ENCODE measurements at regions not wholly inside any gene's neighbourhood (a gene's known extent, or its start where the extent isn't known, plus 50 kb on each side); places are given as distances from the start of the nearest gene placed in this dataset.
A peak's percentile ranks its signal among the peaks of the same experiment; 100 is the strongest.
"Not testable (repeated sequence)": the region's sequence is repeated elsewhere in the genome, so short reads cannot be mapped to it uniquely, and the experiment has no call there.

DNA sequence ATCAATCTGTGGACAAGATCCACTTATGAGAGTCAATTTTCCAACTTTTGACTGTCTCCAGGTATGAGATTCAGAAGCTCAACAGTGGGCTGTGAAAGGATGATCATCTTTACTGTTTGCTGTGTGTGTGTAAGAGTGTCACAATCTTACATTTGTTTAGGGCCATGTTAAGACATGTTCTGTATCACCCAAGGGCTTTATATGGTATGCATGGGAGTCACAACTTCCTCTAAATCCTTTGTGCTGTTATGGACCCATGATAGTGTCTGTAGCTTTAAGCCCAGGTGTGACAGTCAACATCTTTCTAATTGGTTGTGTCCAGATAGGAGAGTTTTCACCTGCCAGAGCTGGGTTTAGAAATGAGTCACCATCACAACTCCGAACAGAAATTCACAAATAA is 70.2 kb downstream of the ZNF726 start:
- H3K4me1 ChIP-seq (ENCODE audit: insufficient read depth, low read length); DNase-seq; H3K27me3 ChIP-seq (ENCODE audit: control insufficient read depth in 1 of 2, insufficient read depth in 2 of 2, low read length in 2 of 2); H3K27ac ChIP-seq (ENCODE audit: low read depth in 1 of 2, low read length in 2 of 2); CTCF ChIA-PET; H3K27me3 Mint-ChIP-seq; H3K27ac Mint-ChIP-seq; H3K9me3 ChIP-seq (ENCODE audit: control insufficient read depth in 1 of 2, insufficient read depth in 1 of 2, low read length in 2 of 2); intact Hi-C loops (cut with DNase I, micrococcal nuclease); H3K36me3 Mint-ChIP-seq (ENCODE audit: low read depth); POLR2A ChIA-PET; ATAC-seq (ENCODE audit: poor library complexity); H3K4me3 ChIP-seq (ENCODE audit: low read length); H3K4me1 Mint-ChIP-seq (ENCODE audit: low read depth); H3K9me3 Mint-ChIP-seq; H3K36me3 ChIP-seq (ENCODE audit: insufficient read depth, low read length); H3K4me3 Mint-ChIP-seq: not testable (repeated sequence)

DNA sequence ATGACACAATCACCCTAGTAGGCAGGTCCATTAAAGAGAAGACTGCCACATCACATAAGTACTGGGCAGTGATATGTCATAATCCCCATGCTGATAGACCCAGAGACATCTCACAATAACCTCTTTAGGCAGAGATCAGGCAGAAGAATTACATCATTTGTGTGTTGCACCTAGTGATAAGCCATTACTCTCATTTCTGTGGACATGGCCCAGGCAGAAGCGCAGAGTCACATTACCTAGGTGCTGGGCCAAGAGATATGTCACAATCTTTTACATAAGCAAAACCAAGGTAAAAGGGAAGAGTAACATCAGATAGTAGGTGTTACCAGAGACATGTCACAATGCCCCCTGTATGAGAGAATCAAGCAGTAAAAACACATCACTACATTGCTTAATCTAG is 71.9 kb downstream of the ZNF726 start:
- Mint-ChIP-seq H3K36me3 (ENCODE audit: low read depth) (no peaks in the 10 kb centered on the region), H3K27me3 (no peaks in the 10 kb centered on the region), H3K27ac (no peak overlapping the region), H3K4me3 (no peak overlapping the region), H3K9me3 (no peaks in the 10 kb centered on the region), H3K4me1 (ENCODE audit: low read depth) (peaks cover 3% of the 10 kb centered on the region)
- DNase-seq (no peak), ATAC-seq (ENCODE audit: poor library complexity) (no peak)
- no peak overlapping the region for H3K4me3 ChIP-seq (ENCODE audit: low read length)
- H3K27ac ChIP-seq (ENCODE audit: low read depth in 1 of 2, low read length in 2 of 2): no peak overlapping the region
- CTCF ChIA-PET: no interaction called here
- POLR2A ChIA-PET: no interaction called here
- no peaks in the 10 kb centered on the region for H3K36me3 ChIP-seq (ENCODE audit: insufficient read depth, low read length)
- H3K27me3 ChIP-seq (ENCODE audit: control insufficient read depth in 1 of 2, insufficient read depth in 2 of 2, low read length in 2 of 2): no peaks in the 10 kb centered on the region
- intact Hi-C loops (cut with DNase I, micrococcal nuclease): no loop called here
- TF ChIP-seq, protein P1, sequence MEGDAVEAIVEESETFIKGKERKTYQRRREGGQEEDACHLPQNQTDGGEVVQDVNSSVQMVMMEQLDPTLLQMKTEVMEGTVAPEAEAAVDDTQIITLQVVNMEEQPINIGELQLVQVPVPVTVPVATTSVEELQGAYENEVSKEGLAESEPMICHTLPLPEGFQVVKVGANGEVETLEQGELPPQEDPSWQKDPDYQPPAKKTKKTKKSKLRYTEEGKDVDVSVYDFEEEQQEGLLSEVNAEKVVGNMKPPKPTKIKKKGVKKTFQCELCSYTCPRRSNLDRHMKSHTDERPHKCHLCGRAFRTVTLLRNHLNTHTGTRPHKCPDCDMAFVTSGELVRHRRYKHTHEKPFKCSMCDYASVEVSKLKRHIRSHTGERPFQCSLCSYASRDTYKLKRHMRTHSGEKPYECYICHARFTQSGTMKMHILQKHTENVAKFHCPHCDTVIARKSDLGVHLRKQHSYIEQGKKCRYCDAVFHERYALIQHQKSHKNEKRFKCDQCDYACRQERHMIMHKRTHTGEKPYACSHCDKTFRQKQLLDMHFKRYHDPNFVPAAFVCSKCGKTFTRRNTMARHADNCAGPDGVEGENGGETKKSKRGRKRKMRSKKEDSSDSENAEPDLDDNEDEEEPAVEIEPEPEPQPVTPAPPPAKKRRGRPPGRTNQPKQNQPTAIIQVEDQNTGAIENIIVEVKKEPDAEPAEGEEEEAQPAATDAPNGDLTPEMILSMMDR (IDR thresholded peaks at IDR 0.05): no peak
- H3K4me1 ChIP-seq (ENCODE audit: insufficient read depth, low read length): no peaks in the 10 kb centered on the region
- no peaks in the 10 kb centered on the region for H3K9me3 ChIP-seq (ENCODE audit: control insufficient read depth in 1 of 2, insufficient read depth in 1 of 2, low read length in 2 of 2)

DNA sequence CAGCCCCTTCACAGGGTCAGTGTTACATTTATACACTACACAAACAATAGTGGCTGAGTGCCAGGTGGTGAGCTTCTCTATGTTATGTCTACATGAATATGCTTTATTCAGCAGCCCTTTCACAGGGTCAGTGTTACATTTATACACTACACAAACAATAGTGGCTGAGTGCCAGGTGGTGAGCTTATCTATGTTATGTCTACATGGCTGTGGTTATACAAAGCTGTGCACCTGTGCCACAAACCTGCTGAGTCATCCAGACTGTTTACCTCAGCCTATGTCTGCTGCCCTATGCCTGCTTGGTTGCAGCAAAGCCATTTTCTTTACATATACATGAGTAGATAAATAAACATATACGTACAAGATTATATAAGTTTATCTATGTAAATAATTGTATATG is 76.5 kb downstream of the ZNF726 start:
- Mint-ChIP-seq H3K36me3 (ENCODE audit: low read depth) (no peaks in the 10 kb centered on the region), H3K9me3 (peaks cover 6% of the 10 kb centered on the region), H3K27ac (no peak overlapping the region), H3K27me3 (no peaks in the 10 kb centered on the region), H3K4me1 (ENCODE audit: low read depth) (peaks cover 14% of the 10 kb centered on the region), H3K4me3 (no peak overlapping the region)
- ChIA-PET CTCF (no interaction called here), POLR2A (interaction anchor here (1.2 to 1.3 kb wide), 2 partner anchors 43 to 717 kb away, joined by 4 read pairs; no protein-coding TSS in a partner anchor)
- no peak for ATAC-seq (ENCODE audit: poor library complexity)
- H3K27me3 ChIP-seq (ENCODE audit: control insufficient read depth in 1 of 2, insufficient read depth in 2 of 2, low read length in 2 of 2): no peaks in the 10 kb centered on the region
- no peak overlapping the region for H3K27ac ChIP-seq (ENCODE audit: low read depth in 1 of 2, low read length in 2 of 2)
- TF ChIP-seq, protein P1 (IDR thresholded peaks at IDR 0.05): no peak
- no peaks in the 10 kb centered on the region for H3K36me3 ChIP-seq (ENCODE audit: insufficient read depth, low read length)
- H3K4me3 ChIP-seq (ENCODE audit: low read length): no peak overlapping the region
- intact Hi-C loops (cut with DNase I, micrococcal nuclease): no loop called here
- no peaks in the 10 kb centered on the region for H3K9me3 ChIP-seq (ENCODE audit: control insufficient read depth in 1 of 2, insufficient read depth in 1 of 2, low read length in 2 of 2)
- no peaks in the 10 kb centered on the region for H3K4me1 ChIP-seq (ENCODE audit: insufficient read depth, low read length)
- DNase-seq: peak in 5 of 14 experiments; percentile 5 to 34 (median 25)

DNA sequence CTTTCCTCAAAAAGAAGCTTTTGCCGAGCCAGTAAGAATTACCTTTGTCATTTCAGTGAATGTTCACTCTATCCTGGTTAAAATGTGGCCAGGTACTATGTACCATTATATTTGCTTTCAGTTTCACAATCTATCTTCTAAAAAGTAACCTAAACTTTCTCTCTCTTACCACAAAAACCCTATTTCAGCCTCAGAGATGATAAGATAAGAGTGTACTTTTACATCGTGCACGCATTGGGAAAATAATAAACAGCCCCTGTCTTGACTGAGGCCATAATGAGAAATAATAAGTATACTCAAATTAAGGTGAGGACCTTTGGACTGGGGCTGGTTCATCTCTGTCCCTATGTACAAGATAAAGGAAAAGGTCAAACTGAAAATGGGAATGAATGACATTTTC is 77.7 kb downstream of the ZNF726 start:
- peaks cover 0 to 7% of the 10 kb centered on the region in 2 experiments for H3K9me3 ChIP-seq (ENCODE audit: control insufficient read depth in 1 of 2, insufficient read depth in 1 of 2, low read length in 2 of 2)
- no peaks in the 10 kb centered on the region for H3K4me1 ChIP-seq (ENCODE audit: insufficient read depth, low read length)
- H3K27ac Mint-ChIP-seq: no peak overlapping the region
- ATAC-seq (ENCODE audit: poor library complexity): no peak
- peak overlapping the region; percentile 6 for H3K4me3 ChIP-seq (ENCODE audit: low read length)
- POLR2A ChIA-PET: no interaction called here
- H3K36me3 Mint-ChIP-seq (ENCODE audit: low read depth): no peaks in the 10 kb centered on the region
- CTCF ChIA-PET: no interaction called here
- no peak overlapping the region for H3K4me3 Mint-ChIP-seq
- H3K27me3 ChIP-seq (ENCODE audit: control insufficient read depth in 1 of 2, insufficient read depth in 2 of 2, low read length in 2 of 2): no peaks in the 10 kb centered on the region
- intact Hi-C loops (cut with DNase I, micrococcal nuclease): no loop called here
- no peaks in the 10 kb centered on the region for H3K36me3 ChIP-seq (ENCODE audit: insufficient read depth, low read length)
- H3K9me3 Mint-ChIP-seq: peaks cover 11% of the 10 kb centered on the region
- peak in 3 of 14 experiments; percentile 8 to 48 (median 33) for DNase-seq
- H3K4me1 Mint-ChIP-seq (ENCODE audit: low read depth): peaks cover 14% of the 10 kb centered on the region
- TF ChIP-seq, protein P1 (IDR thresholded peaks at IDR 0.05): no peak
- no peaks in the 10 kb centered on the region for H3K27me3 Mint-ChIP-seq
- no peak overlapping the region for H3K27ac ChIP-seq (ENCODE audit: low read depth in 1 of 2, low read length in 2 of 2)

Measured in CD4-positive, alpha-beta T cell (primary cell).